ENCODE measurements at regions not wholly inside any gene's neighbourhood (a gene's known extent, or its start where the extent isn't known, plus 50 kb on each side); places are given as distances from the start of the nearest gene placed in this dataset.

- H3K27me3 ChIP-seq (ENCODE audit: insufficient read depth, poor library complexity, severe bottlenecking): no peaks in the 10 kb centered on the region
- no peak overlapping the region for H3K4me3 ChIP-seq (ENCODE audit: severe bottlenecking)
- no peaks in the 10 kb centered on the region for H3K9me3 ChIP-seq (ENCODE audit: severe bottlenecking)
- TF ChIP-seq, protein P1, sequence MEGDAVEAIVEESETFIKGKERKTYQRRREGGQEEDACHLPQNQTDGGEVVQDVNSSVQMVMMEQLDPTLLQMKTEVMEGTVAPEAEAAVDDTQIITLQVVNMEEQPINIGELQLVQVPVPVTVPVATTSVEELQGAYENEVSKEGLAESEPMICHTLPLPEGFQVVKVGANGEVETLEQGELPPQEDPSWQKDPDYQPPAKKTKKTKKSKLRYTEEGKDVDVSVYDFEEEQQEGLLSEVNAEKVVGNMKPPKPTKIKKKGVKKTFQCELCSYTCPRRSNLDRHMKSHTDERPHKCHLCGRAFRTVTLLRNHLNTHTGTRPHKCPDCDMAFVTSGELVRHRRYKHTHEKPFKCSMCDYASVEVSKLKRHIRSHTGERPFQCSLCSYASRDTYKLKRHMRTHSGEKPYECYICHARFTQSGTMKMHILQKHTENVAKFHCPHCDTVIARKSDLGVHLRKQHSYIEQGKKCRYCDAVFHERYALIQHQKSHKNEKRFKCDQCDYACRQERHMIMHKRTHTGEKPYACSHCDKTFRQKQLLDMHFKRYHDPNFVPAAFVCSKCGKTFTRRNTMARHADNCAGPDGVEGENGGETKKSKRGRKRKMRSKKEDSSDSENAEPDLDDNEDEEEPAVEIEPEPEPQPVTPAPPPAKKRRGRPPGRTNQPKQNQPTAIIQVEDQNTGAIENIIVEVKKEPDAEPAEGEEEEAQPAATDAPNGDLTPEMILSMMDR (IDR thresholded peaks at IDR 0.05; ENCODE audit: poor library complexity, severe bottlenecking): no peak
- DNase-seq (ENCODE audit: low spot score) (no peak), ATAC-seq (ENCODE audit: low read depth) (peak; percentile 93)
- H3K27ac ChIP-seq (ENCODE audit: poor library complexity, severe bottlenecking): peak overlapping the region; percentile 90
- H3K36me3 ChIP-seq (ENCODE audit: low read depth): no peaks in the 10 kb centered on the region
- H3K4me1 ChIP-seq (ENCODE audit: insufficient read depth, poor library complexity, severe bottlenecking): peaks cover 49% of the 10 kb centered on the region
Observed at GRCh38 chr4:73676861-73677323, 56.7 kb upstream of the RASSF6 start.

GRCh38 chr4:73679836-73680235 is 59.6 kb upstream of the RASSF6 start:
- Histone ChIP-seq H3K36me3 (ENCODE audit: low read depth) (no peaks in the 10 kb centered on the region), H3K27ac (ENCODE audit: poor library complexity, severe bottlenecking) (peak overlapping the region; percentile 80), H3K9me3 (ENCODE audit: severe bottlenecking) (no peaks in the 10 kb centered on the region), H3K4me1 (ENCODE audit: insufficient read depth, poor library complexity, severe bottlenecking) (peaks cover 65% of the 10 kb centered on the region), H3K27me3 (ENCODE audit: insufficient read depth, poor library complexity, severe bottlenecking) (no peaks in the 10 kb centered on the region), H3K4me3 (ENCODE audit: severe bottlenecking) (no peak overlapping the region)
- TF ChIP-seq, protein P1 (IDR thresholded peaks at IDR 0.05; ENCODE audit: poor library complexity, severe bottlenecking): no peak
- ATAC-seq (ENCODE audit: low read depth): peak; percentile 17; the same call in 2 of the 3 replicates
- no peak for DNase-seq (ENCODE audit: low spot score)

- ATAC-seq (ENCODE audit: low read depth) (no peak), DNase-seq (ENCODE audit: low spot score) (no peak)
- Histone ChIP-seq H3K4me3 (ENCODE audit: severe bottlenecking) (no peak overlapping the region), H3K27me3 (ENCODE audit: insufficient read depth, poor library complexity, severe bottlenecking) (no peaks in the 10 kb centered on the region), H3K4me1 (ENCODE audit: insufficient read depth, poor library complexity, severe bottlenecking) (peaks cover 46% of the 10 kb centered on the region), H3K36me3 (ENCODE audit: low read depth) (no peaks in the 10 kb centered on the region), H3K9me3 (ENCODE audit: severe bottlenecking) (no peaks in the 10 kb centered on the region), H3K27ac (ENCODE audit: poor library complexity, severe bottlenecking) (peak overlapping the region; percentile 93)
- TF ChIP-seq, protein P1 (IDR thresholded peaks at IDR 0.05; ENCODE audit: poor library complexity, severe bottlenecking): no peak
Observed at GRCh38 chr4:73681776-73682175, 58.6 kb upstream of the CXCL8 start.

DNA sequence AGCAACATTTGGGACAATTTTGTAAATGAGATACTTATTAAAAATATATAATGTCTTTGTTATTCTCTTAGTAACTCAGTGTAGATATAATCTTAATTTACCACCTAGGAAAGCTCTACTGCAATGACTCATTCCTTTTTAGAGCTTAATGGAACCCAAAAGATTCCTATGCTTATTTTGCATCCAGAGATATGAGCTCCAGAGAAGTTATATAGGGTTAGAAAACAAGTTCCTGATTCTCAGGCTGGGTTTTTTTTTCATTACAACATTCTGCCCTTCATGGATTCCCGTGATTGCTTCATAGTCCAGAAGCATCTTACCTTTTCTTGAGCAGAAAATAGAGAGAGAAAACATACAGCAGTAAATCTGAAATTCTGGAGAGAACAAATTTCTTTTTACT is 57.9 kb upstream of the CXCL8 start:
- ATAC-seq (ENCODE audit: low read depth) (no peak), DNase-seq (ENCODE audit: low spot score) (no peak)
- Histone ChIP-seq H3K27ac (ENCODE audit: poor library complexity, severe bottlenecking) (peak overlapping the region; percentile 93), H3K9me3 (ENCODE audit: severe bottlenecking) (no peaks in the 10 kb centered on the region), H3K27me3 (ENCODE audit: insufficient read depth, poor library complexity, severe bottlenecking) (no peaks in the 10 kb centered on the region), H3K36me3 (ENCODE audit: low read depth) (no peaks in the 10 kb centered on the region), H3K4me3 (ENCODE audit: severe bottlenecking) (no peak overlapping the region), H3K4me1 (ENCODE audit: insufficient read depth, poor library complexity, severe bottlenecking) (peaks cover 40% of the 10 kb centered on the region)
- TF ChIP-seq, protein P1 (IDR thresholded peaks at IDR 0.05; ENCODE audit: poor library complexity, severe bottlenecking): no peak

GRCh38 chr4:73683033-73683432 is 57.3 kb upstream of the CXCL8 start:
- Histone ChIP-seq H3K4me1 (ENCODE audit: insufficient read depth, poor library complexity, severe bottlenecking) (peaks cover 35% of the 10 kb centered on the region), H3K27ac (ENCODE audit: poor library complexity, severe bottlenecking) (peak overlapping the region; percentile 93), H3K9me3 (ENCODE audit: severe bottlenecking) (no peaks in the 10 kb centered on the region), H3K36me3 (ENCODE audit: low read depth) (no peaks in the 10 kb centered on the region), H3K4me3 (ENCODE audit: severe bottlenecking) (no peak overlapping the region), H3K27me3 (ENCODE audit: insufficient read depth, poor library complexity, severe bottlenecking) (no peaks in the 10 kb centered on the region)
- DNase-seq (ENCODE audit: low spot score) (no peak), ATAC-seq (ENCODE audit: low read depth) (peak; percentile 85)
- TF ChIP-seq, protein P1 (IDR thresholded peaks at IDR 0.05; ENCODE audit: poor library complexity, severe bottlenecking): no peak
